GM19351 (cell line): ENCODE measurements at regions not wholly inside any gene's neighbourhood (a gene's known extent, or its start where the extent isn't known, plus 50 kb on each side); places are given as distances from the start of the nearest gene placed in this dataset.
"Not testable (repeated sequence)": the region's sequence is repeated elsewhere in the genome, so short reads cannot be mapped to it uniquely, and the experiment has no call there.

Experiments used
- ATAC-seq: cut with Tn5 transposase; IDR thresholded peaks from one replicate; pipeline ENCODE4 v1.9.1; 2021; ENCODE audit warnings: mild to moderate bottlenecking, moderate library complexity; ENCODE audit not compliant: unreplicated experiment

- ATAC-seq, result no peak
Observed at GRCh38 chr2:144759746-144760145, 239.8 kb upstream of the ZEB2 start.

GRCh38 chr2:144758196-144758595 lies 238.3 kb upstream of the ZEB2 start:
- not testable (repeated sequence) for ATAC-seq

- ATAC-seq, result no peak
Observed at GRCh38 chr2:144753416-144753815, 233.5 kb upstream of the ZEB2 start.

- no peak for ATAC-seq
Observed at GRCh38 chr2:144751142-144751905, 231.4 kb upstream of the ZEB2 start.

GRCh38 chr2:144749188-144749587 lies 229.3 kb upstream of the ZEB2 start:
- ATAC-seq, result no peak

- no peak for ATAC-seq
Observed at GRCh38 chr2:144748443-144748842, 228.5 kb upstream of the ZEB2 start.

GRCh38 chr2:144747571-144747970 lies 227.7 kb upstream of the ZEB2 start:
- ATAC-seq, result no peak

- no peak for ATAC-seq
Observed at GRCh38 chr2:144745424-144745823, 225.5 kb upstream of the ZEB2 start.

GRCh38 chr2:144738749-144739148 lies 218.8 kb upstream of the ZEB2 start:
- ATAC-seq, result no peak

- no peak for ATAC-seq
Observed at GRCh38 chr2:144730711-144731110, 210.8 kb upstream of the ZEB2 start.

GRCh38 chr2:144724460-144724859 lies 204.5 kb upstream of the ZEB2 start:
- ATAC-seq, result not testable (repeated sequence)

GRCh38 chr2:144718376-144718775 lies 198.5 kb upstream of the ZEB2 start:
- no peak for ATAC-seq

GRCh38 chr2:144715992-144716391 lies 196.1 kb upstream of the ZEB2 start:
- no peak for ATAC-seq

- ATAC-seq, result no peak
Observed at GRCh38 chr2:144713410-144713809, 193.5 kb upstream of the ZEB2 start.

- no peak for ATAC-seq
Observed at GRCh38 chr2:144712550-144712940, 192.6 kb upstream of the ZEB2 start.

- ATAC-seq, result no peak
Observed at GRCh38 chr2:144711630-144712549, 192.0 kb upstream of the ZEB2 start.

GRCh38 chr2:144711084-144711483 lies 191.2 kb upstream of the ZEB2 start:
- ATAC-seq, result no peak

- no peak for ATAC-seq
Observed at GRCh38 chr2:144708626-144709025, 188.7 kb upstream of the ZEB2 start.

- ATAC-seq, result no peak
Observed at GRCh38 chr2:144707736-144708326, 187.9 kb upstream of the ZEB2 start.

- ATAC-seq, result no peak
Observed at GRCh38 chr2:144706647-144707046, 186.7 kb upstream of the ZEB2 start.
